NB4 (cell line): ENCODE measurements at regions not wholly inside any gene's neighbourhood (a gene's known extent, or its start where the extent isn't known, plus 50 kb on each side); places are given as distances from the start of the nearest gene placed in this dataset.
A peak's percentile ranks its signal among the peaks of the same experiment; 100 is the strongest.

Experiments
- CTCF ChIP-seq: IDR thresholded peaks from one replicate; pipeline ENCODE4 v1.5.1; 2012; ENCODE audit warnings: low read depth, low read length
- MAX ChIP-seq: IDR thresholded peaks from 2 replicates; pipeline ENCODE4 v1.6.1; 2011; ENCODE audit warnings: low read depth, low read length
- MYC ChIP-seq: IDR thresholded peaks from 2 replicates; pipeline ENCODE4 v1.6.1; 2011; ENCODE audit warnings: low read depth, low read length
- POLR2A ChIP-seq: IDR thresholded peaks from 2 replicates; pipeline ENCODE4 v1.6.1; 2011; ENCODE audit warnings: mild to moderate bottlenecking; ENCODE audit not compliant: insufficient read length; ENCODE audit errors: extremely low read depth

- TF ChIP-seq CTCF = no peak
- no peak for TF ChIP-seq MYC
- TF ChIP-seq MAX = 0 out of 2 replicates have a peak, but pooled peaks have one; percentile 13
- no peak for TF ChIP-seq POLR2A
Measured at GRCh38 chr20:52033313-52033712, 158.3 kb downstream of the ZFP64 start.
